Hepatocyte (in vitro differentiated cells): ENCODE measurements at regions not wholly inside any gene's neighbourhood (a gene's known extent, or its start where the extent isn't known, plus 50 kb on each side); places are given as distances from the start of the nearest gene placed in this dataset.

Experiments used
- CTCF ChIP-seq: fragments of 200-600 bp; sonication (generic); IDR thresholded peaks from 2 replicates; pipeline ENCODE4 v1.5.1; 2016; ENCODE audit warnings: antibody characterized with exemption, mild to moderate bottlenecking; ENCODE audit not compliant: poor library complexity
- EZH2 ChIP-seq: fragments of 200-600 bp; sonication (generic); IDR thresholded peaks from 2 replicates; pipeline ENCODE4 v1.6.1; 2016; ENCODE audit warnings: antibody characterized with exemption, mild to moderate bottlenecking, borderline replicate concordance

GRCh38 chr21:15514073-15514946 is 215.5 kb upstream of the USP25 start:
- TF ChIP-seq CTCF (no peak), EZH2 (no peak)
